Nucleus accumbens (tissue), 56 donors: ENCODE measurements at regions not wholly inside any gene's neighbourhood (a gene's known extent, or its start where the extent isn't known, plus 50 kb on each side); places are given as distances from the start of the nearest gene placed in this dataset.

Experiments used
- DNase-seq, 56 donors: peaks; one replicate each; lab custom pipeline; 2025; lab: John Stamatoyannopoulos, UW

- no peak for DNase-seq
Measured at GRCh38 chr17:15048933-15049794, 216.0 kb downstream of the PMP22 start.

GRCh38 chr17:15048381-15048780 is 216.7 kb downstream of the PMP22 start:
- DNase-seq: no peak

GRCh38 chr17:15042311-15042710 is 222.8 kb downstream of the PMP22 start:
- DNase-seq: no peak

GRCh38 chr17:15039366-15039765 is 225.8 kb downstream of the PMP22 start:
- DNase-seq: no peak

GRCh38 chr17:15038656-15039055 is 226.5 kb downstream of the PMP22 start:
- no peak for DNase-seq

- DNase-seq: no peak
Measured at GRCh38 chr17:15036238-15036637, 228.9 kb downstream of the PMP22 start.

- no peak for DNase-seq
Measured at GRCh38 chr17:15031975-15032374, 233.2 kb downstream of the PMP22 start.

- DNase-seq: no peak
Measured at GRCh38 chr17:15029469-15029868, 235.7 kb downstream of the PMP22 start.

- DNase-seq: no peak
Measured at GRCh38 chr17:15027853-15028252, 237.3 kb downstream of the PMP22 start.

- DNase-seq: no peak
Measured at GRCh38 chr17:15026088-15026487, 239.0 kb downstream of the PMP22 start.

GRCh38 chr17:15023589-15024336 is 241.4 kb downstream of the PMP22 start:
- no peak for DNase-seq

- DNase-seq: no peak
Measured at GRCh38 chr17:15019158-15019557, 246.0 kb downstream of the PMP22 start.

- no peak for DNase-seq
Measured at GRCh38 chr17:15012351-15012980, 252.7 kb downstream of the PMP22 start.

GRCh38 chr17:15009087-15009486 is 256.0 kb downstream of the PMP22 start:
- no peak for DNase-seq

- no peak for DNase-seq
Measured at GRCh38 chr17:15007147-15007553, 258.0 kb downstream of the PMP22 start.

GRCh38 chr17:15006421-15007128 is 258.6 kb downstream of the PMP22 start:
- DNase-seq: no peak

GRCh38 chr17:15000661-15001060 is 264.5 kb downstream of the PMP22 start:
- DNase-seq: no peak

GRCh38 chr17:14997290-14997689 is 267.8 kb downstream of the PMP22 start:
- DNase-seq: no peak

GRCh38 chr17:14986127-14986526 is 279.0 kb downstream of the PMP22 start:
- no peak for DNase-seq

GRCh38 chr17:14972844-14973243 is 292.3 kb downstream of the PMP22 start:
- DNase-seq: no peak

GRCh38 chr17:14971054-14971453 is 294.1 kb downstream of the PMP22 start:
- DNase-seq: no peak
